SK-MEL-5 (cell line): ENCODE measurements at regions not wholly inside any gene's neighbourhood (a gene's known extent, or its start where the extent isn't known, plus 50 kb on each side); places are given as distances from the start of the nearest gene placed in this dataset.
"Not testable (repeated sequence)": the region's sequence is repeated elsewhere in the genome, so short reads cannot be mapped to it uniquely, and the experiment has no call there.

ENCODE experiments used
- DNase-seq: peaks from one replicate; pipeline ENCODE4 v3.0.0-alpha.2; 2016; ENCODE audit warnings: low read depth, low spot score
- in situ Hi-C: cut with HindIII; loops from 2 replicates; pipeline ENCODE4 v1.10.0; 2016; ENCODE audit warnings: low sequenced_read_pairs, high pct_unique_total_duplicates, low pct_unique_long_range_greater_than_20kb

- in situ Hi-C loops: no loop called here
Measured at GRCh38 chr15:47872869-47873432, 155.6 kb downstream of the SEMA6D start.

GRCh38 chr15:47876986-47877385, 159.7 kb downstream of the SEMA6D start:
- DNase-seq: peak; percentile 72
- in situ Hi-C loops: no loop called here

More at GRCh38 chr15:47872869-47873432, 155.6 kb downstream of the SEMA6D start:
- no peak for DNase-seq

- in situ Hi-C loops: no loop called here
Measured at GRCh38 chr15:47877836-47878235, 160.5 kb downstream of the SEMA6D start.

GRCh38 chr15:47885920-47886319, 168.6 kb downstream of the SEMA6D start:
- in situ Hi-C loops: no loop called here
- no peak for DNase-seq

More at GRCh38 chr15:47877836-47878235, 160.5 kb downstream of the SEMA6D start:
- no peak for DNase-seq

- DNase-seq: no peak
- in situ Hi-C loops: no loop called here
Measured at GRCh38 chr15:47887241-47887800, 170.0 kb downstream of the SEMA6D start.

GRCh38 chr15:47888385-47889100, 171.2 kb downstream of the SEMA6D start:
- in situ Hi-C loops: no loop called here
- DNase-seq: no peak

GRCh38 chr15:47890397-47891150, 173.3 kb downstream of the SEMA6D start:
- peak; percentile 31 for DNase-seq
- in situ Hi-C loops: no loop called here

GRCh38 chr15:47897525-47897924, 180.2 kb downstream of the SEMA6D start:
- in situ Hi-C loops: no loop called here
- DNase-seq: no peak

GRCh38 chr15:47900751-47901150, 183.4 kb downstream of the SEMA6D start:
- in situ Hi-C loops: no loop called here
- no peak for DNase-seq

- in situ Hi-C loops: no loop called here
- DNase-seq: no peak
Measured at GRCh38 chr15:47903368-47903767, 186.1 kb downstream of the SEMA6D start.

- no peak for DNase-seq
- in situ Hi-C loops: no loop called here
Measured at GRCh38 chr15:47908486-47908885, 191.2 kb downstream of the SEMA6D start.

GRCh38 chr15:47908950-47909670, 191.8 kb downstream of the SEMA6D start:
- DNase-seq: no peak
- in situ Hi-C loops: no loop called here

GRCh38 chr15:47912910-47913309, 195.6 kb downstream of the SEMA6D start:
- in situ Hi-C loops: not testable (repeated sequence)
- DNase-seq: peak; percentile 66

GRCh38 chr15:47917881-47918280, 200.6 kb downstream of the SEMA6D start:
- DNase-seq: no peak
- in situ Hi-C loops: no loop called here

GRCh38 chr15:47918877-47919276, 201.6 kb downstream of the SEMA6D start:
- in situ Hi-C loops: no loop called here
- no peak for DNase-seq

- DNase-seq: no peak
- in situ Hi-C loops: no loop called here
Measured at GRCh38 chr15:47924381-47924780, 196.4 kb upstream of the SLC24A5 start.

- no peak for DNase-seq
- in situ Hi-C loops: no loop called here
Measured at GRCh38 chr15:47929138-47929803, 191.5 kb upstream of the SLC24A5 start.
